DOHH2 (cell line): ENCODE measurements at regions not wholly inside any gene's neighbourhood (a gene's known extent, or its start where the extent isn't known, plus 50 kb on each side); places are given as distances from the start of the nearest gene placed in this dataset.
"Not testable (repeated sequence)": the region's sequence is repeated elsewhere in the genome, so short reads cannot be mapped to it uniquely, and the experiment has no call there.

Experiments used
- H3F3A ChIP-seq: fragments of 200-600 bp; sonication (generic), shearing (Covaris generic); 2 replicates; pipeline ENCODE4 v1.6.0; 2016; ENCODE audit warnings: antibody characterized with exemption, mild to moderate bottlenecking; ENCODE audit not compliant: control insufficient read depth, insufficient read depth
- H3K27ac ChIP-seq: fragments of 200-600 bp; sonication (generic); 2 replicates; pipeline ENCODE4 v1.5.1; 2014; ENCODE audit warnings: low read depth, mild to moderate bottlenecking, low read length, moderate library complexity
- H3K27me3 ChIP-seq: fragments of 200-600 bp; sonication (generic); 2 replicates; pipeline ENCODE4 v1.6.1; 2014; ENCODE audit warnings: mild to moderate bottlenecking, low read length, mixed read lengths; ENCODE audit not compliant: control insufficient read depth
- H3K36me3 ChIP-seq: fragments of 200-600 bp; sonication (generic); 2 replicates; pipeline ENCODE4 v1.6.1; 2014; ENCODE audit warnings: mild to moderate bottlenecking, low read length, moderate library complexity, mixed read lengths; ENCODE audit not compliant: control insufficient read depth
- H3K4me1 ChIP-seq: fragments of 200-600 bp; sonication (generic); 2 replicates; pipeline ENCODE4 v1.6.1; 2014; ENCODE audit warnings: mild to moderate bottlenecking, low read length, mixed read lengths; ENCODE audit not compliant: control insufficient read depth
- H3K4me2 ChIP-seq: fragments of 200-600 bp; sonication (generic); 2 replicates; pipeline ENCODE4 v1.6.0; 2014; ENCODE audit warnings: mild to moderate bottlenecking, low read length, moderate library complexity
- H3K4me3 ChIP-seq: fragments of 200-600 bp; sonication (generic); 2 replicates; pipeline ENCODE4 v1.5.1; 2014; ENCODE audit warnings: mild to moderate bottlenecking, low read length, mixed read lengths
- H3K79me2 ChIP-seq: fragments of 200-600 bp; sonication (generic); 2 replicates; pipeline ENCODE4 v1.6.1; 2014; ENCODE audit warnings: mild to moderate bottlenecking, low read length, mixed read lengths; ENCODE audit not compliant: control insufficient read depth
- H3K9me2 ChIP-seq: fragments of 200-600 bp; sonication (generic); replicated peaks from 2 replicates; pipeline ENCODE4 v1.6.1; 2014; ENCODE audit warnings: mild to moderate bottlenecking, low read length, mixed read lengths; ENCODE audit not compliant: control insufficient read depth
- H3K9me3 ChIP-seq: fragments of 200-600 bp; sonication (generic); 2 replicates; pipeline ENCODE4 v1.6.1; 2014; ENCODE audit warnings: antibody characterized with exemption, low read length, mixed read lengths; ENCODE audit not compliant: control insufficient read depth, insufficient read depth
- H4K20me1 ChIP-seq: fragments of 200-600 bp; sonication (generic); 2 replicates; pipeline ENCODE4 v1.6.0; 2014; ENCODE audit warnings: low read depth, mild to moderate bottlenecking, antibody characterized with exemption, low read length, moderate library complexity; ENCODE audit not compliant: control insufficient read depth, insufficient read depth
- EZH2phosphoT487 ChIP-seq: fragments of 200-600 bp; sonication (generic); IDR thresholded peaks from 2 replicates; pipeline ENCODE4 v1.6.1; 2017; ENCODE audit warnings: borderline replicate concordance, mild to moderate bottlenecking, antibody characterized with exemption, low read length, moderate library complexity, mixed read lengths
- TF ChIP-seq, protein P1 (sequence below): fragments of 200-600 bp; sonication (generic); IDR thresholded peaks from one replicate; pipeline ENCODE4 v1.5.1; 2014; ENCODE audit warnings: antibody characterized with exemption, mild to moderate bottlenecking, low read depth, low read length; ENCODE audit not compliant: poor library complexity, severe bottlenecking

- Histone ChIP-seq H3K9me2 (no peaks in the 10 kb centered on the region), H3K79me2 (no peaks in the 10 kb centered on the region), H3K4me2 (no peak overlapping the region), H3K4me3 (no peak overlapping the region), H3K4me1 (no peaks in the 10 kb centered on the region), H3F3A (no peaks in the 10 kb centered on the region), H3K36me3 (no peaks in the 10 kb centered on the region), H3K27me3 (no peaks in the 10 kb centered on the region), H3K27ac (no peak overlapping the region), H4K20me1 (no peaks in the 10 kb centered on the region), H3K9me3 (no peaks in the 10 kb centered on the region)
- TF ChIP-seq EZH2phosphoT487: no peak
- TF ChIP-seq, protein P1, sequence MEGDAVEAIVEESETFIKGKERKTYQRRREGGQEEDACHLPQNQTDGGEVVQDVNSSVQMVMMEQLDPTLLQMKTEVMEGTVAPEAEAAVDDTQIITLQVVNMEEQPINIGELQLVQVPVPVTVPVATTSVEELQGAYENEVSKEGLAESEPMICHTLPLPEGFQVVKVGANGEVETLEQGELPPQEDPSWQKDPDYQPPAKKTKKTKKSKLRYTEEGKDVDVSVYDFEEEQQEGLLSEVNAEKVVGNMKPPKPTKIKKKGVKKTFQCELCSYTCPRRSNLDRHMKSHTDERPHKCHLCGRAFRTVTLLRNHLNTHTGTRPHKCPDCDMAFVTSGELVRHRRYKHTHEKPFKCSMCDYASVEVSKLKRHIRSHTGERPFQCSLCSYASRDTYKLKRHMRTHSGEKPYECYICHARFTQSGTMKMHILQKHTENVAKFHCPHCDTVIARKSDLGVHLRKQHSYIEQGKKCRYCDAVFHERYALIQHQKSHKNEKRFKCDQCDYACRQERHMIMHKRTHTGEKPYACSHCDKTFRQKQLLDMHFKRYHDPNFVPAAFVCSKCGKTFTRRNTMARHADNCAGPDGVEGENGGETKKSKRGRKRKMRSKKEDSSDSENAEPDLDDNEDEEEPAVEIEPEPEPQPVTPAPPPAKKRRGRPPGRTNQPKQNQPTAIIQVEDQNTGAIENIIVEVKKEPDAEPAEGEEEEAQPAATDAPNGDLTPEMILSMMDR: no peak
Measured at GRCh38 chr3:98679986-98680385, 83.2 kb upstream of the ST3GAL6 start.

- Histone ChIP-seq H3K4me3 (no peak overlapping the region), H3F3A (no peaks in the 10 kb centered on the region), H3K79me2 (no peaks in the 10 kb centered on the region), H3K9me3 (no peaks in the 10 kb centered on the region), H3K27me3 (no peaks in the 10 kb centered on the region), H3K9me2 (no peaks in the 10 kb centered on the region), H3K4me2 (no peak overlapping the region), H3K27ac (no peak overlapping the region), H3K36me3 (no peaks in the 10 kb centered on the region), H4K20me1 (no peaks in the 10 kb centered on the region), H3K4me1 (no peaks in the 10 kb centered on the region)
- TF ChIP-seq EZH2phosphoT487: no peak
- TF ChIP-seq, protein P1: no peak
Measured at GRCh38 chr3:98680723-98681122, 82.4 kb upstream of the ST3GAL6 start.

GRCh38 chr3:98681486-98681885 is 81.7 kb upstream of the ST3GAL6 start:
- H3F3A ChIP-seq: no peaks in the 10 kb centered on the region
- H3K4me2 ChIP-seq: no peak overlapping the region
- no peak overlapping the region for H3K4me3 ChIP-seq
- no peaks in the 10 kb centered on the region for H3K79me2 ChIP-seq
- H4K20me1 ChIP-seq: no peaks in the 10 kb centered on the region
- H3K27ac ChIP-seq: no peak overlapping the region
- H3K4me1 ChIP-seq: no peaks in the 10 kb centered on the region
- no peaks in the 10 kb centered on the region for H3K27me3 ChIP-seq
- no peak for TF ChIP-seq EZH2phosphoT487
- TF ChIP-seq, protein P1: no peak
- no peaks in the 10 kb centered on the region for H3K9me2 ChIP-seq
- H3K9me3 ChIP-seq: no peaks in the 10 kb centered on the region
- no peaks in the 10 kb centered on the region for H3K36me3 ChIP-seq

DNA sequence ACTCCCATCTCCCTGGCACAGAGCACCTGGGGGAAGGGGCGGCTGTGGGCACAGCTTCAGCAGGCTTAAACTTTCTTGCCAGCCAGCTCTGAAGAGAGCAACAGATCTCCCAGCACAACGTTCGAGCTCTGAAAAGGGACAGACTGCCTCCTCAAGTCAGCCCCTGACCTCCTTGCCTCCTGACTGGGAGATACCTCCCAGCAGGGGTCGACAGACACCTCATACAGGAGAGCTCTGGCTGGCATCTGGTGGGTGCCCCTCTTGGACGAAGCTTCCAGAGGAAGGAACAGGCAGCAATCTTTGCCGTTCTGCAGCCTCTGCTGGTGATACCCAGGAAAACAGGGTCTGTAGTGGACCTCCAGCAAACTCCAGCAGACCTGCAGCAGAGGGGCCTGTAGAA is 80.7 kb upstream of the ST3GAL6 start:
- H3K4me1 ChIP-seq, H3K27ac ChIP-seq, H3K79me2 ChIP-seq, H3K9me3 ChIP-seq, H3K9me2 ChIP-seq, H4K20me1 ChIP-seq, H3K36me3 ChIP-seq, H3K4me2 ChIP-seq, H3F3A ChIP-seq, H3K27me3 ChIP-seq, H3K4me3 ChIP-seq: not testable (repeated sequence)
